ENCODE measurements at regions not wholly inside any gene's neighbourhood (a gene's known extent, or its start where the extent isn't known, plus 50 kb on each side); places are given as distances from the start of the nearest gene placed in this dataset.

- TF ChIP-seq CTCF (IDR thresholded peaks at IDR 0.05) = no peak
- Histone ChIP-seq H3K4me3 (no peak overlapping the region), H3K36me3 (ENCODE audit: low read depth) (no peaks in the 10 kb centered on the region), H3K9me3 (no peaks in the 10 kb centered on the region), H3K4me1 (ENCODE audit: low read depth) (no peaks in the 10 kb centered on the region)
- ATAC-seq (no peak), DNase-seq (no peak)
- intact Hi-C loops (cut with DNase I, micrococcal nuclease) = no loop called here
Measured at GRCh38 chr2:175624211-175624761, 377.8 kb downstream of the LNPK start.

- Histone ChIP-seq H3K4me1 (ENCODE audit: low read depth) (no peaks in the 10 kb centered on the region), H3K4me3 (no peak overlapping the region), H3K36me3 (ENCODE audit: low read depth) (no peaks in the 10 kb centered on the region), H3K9me3 (no peaks in the 10 kb centered on the region)
- DNase-seq = no peak
- no peak for TF ChIP-seq CTCF (IDR thresholded peaks at IDR 0.05)
- peak; percentile 38 for ATAC-seq
- intact Hi-C loops (cut with DNase I, micrococcal nuclease) = no loop called here
Measured at GRCh38 chr2:175621821-175622220, 380.2 kb downstream of the LNPK start.

- DNase-seq = no peak
- TF ChIP-seq CTCF (IDR thresholded peaks at IDR 0.05) = no peak
- intact Hi-C loops (cut with DNase I, micrococcal nuclease) = no loop called here
- Histone ChIP-seq H3K36me3 (ENCODE audit: low read depth) (no peaks in the 10 kb centered on the region), H3K9me3 (no peaks in the 10 kb centered on the region), H3K4me1 (ENCODE audit: low read depth) (no peaks in the 10 kb centered on the region), H3K4me3 (no peak overlapping the region)
- ATAC-seq = peak; percentile 72
Measured at GRCh38 chr2:175620106-175620505, 382.0 kb downstream of the LNPK start.

GRCh38 chr2:175619179-175620045 is 382.7 kb downstream of the LNPK start:
- Histone ChIP-seq H3K9me3 (no peaks in the 10 kb centered on the region), H3K36me3 (ENCODE audit: low read depth) (no peaks in the 10 kb centered on the region), H3K4me1 (ENCODE audit: low read depth) (no peaks in the 10 kb centered on the region), H3K4me3 (no peak overlapping the region)
- ATAC-seq = no peak
- no peak for DNase-seq
- no peak for TF ChIP-seq CTCF (IDR thresholded peaks at IDR 0.05)
- intact Hi-C loops (cut with DNase I, micrococcal nuclease) = no loop called here

GRCh38 chr2:175612280-175612679 is 389.8 kb downstream of the LNPK start:
- ATAC-seq (no peak), DNase-seq (no peak)
- Histone ChIP-seq H3K4me3 (no peak overlapping the region), H3K36me3 (ENCODE audit: low read depth) (no peaks in the 10 kb centered on the region), H3K9me3 (no peaks in the 10 kb centered on the region), H3K4me1 (ENCODE audit: low read depth) (no peaks in the 10 kb centered on the region)
- intact Hi-C loops (cut with DNase I, micrococcal nuclease) = no loop called here
- TF ChIP-seq CTCF (IDR thresholded peaks at IDR 0.05) = no peak

Measured in mucosa of descending colon (tissue), 3 donors.